GM12865 (cell line): ENCODE measurements at regions not wholly inside any gene's neighbourhood (a gene's known extent, or its start where the extent isn't known, plus 50 kb on each side); places are given as distances from the start of the nearest gene placed in this dataset.
"Not testable (repeated sequence)": the region's sequence is repeated elsewhere in the genome, so short reads cannot be mapped to it uniquely, and the experiment has no call there.

ENCODE experiments used
- DNase-seq: peaks from one replicate; pipeline ENCODE4 v3.0.0; 2010; ENCODE audit warnings: low read depth
- H3K4me3 ChIP-seq: 2 replicates; pipeline ENCODE4 v1.5.1; 2011; ENCODE audit warnings: mild to moderate bottlenecking, low read depth, low read length, control low read depth
- CTCF ChIP-seq: IDR thresholded peaks from 2 replicates; pipeline ENCODE4 v1.5.1; 2011; ENCODE audit warnings: low read length, control low read depth, low read depth, inconsistent platforms; ENCODE audit not compliant: insufficient read depth; ENCODE audit errors: missing control alignments

- not testable (repeated sequence) for H3K4me3 ChIP-seq, DNase-seq
Observed at GRCh38 chr7:76117306-76117991, 69.5 kb downstream of the MDH2 start.

- not testable (repeated sequence) for DNase-seq, H3K4me3 ChIP-seq
Observed at GRCh38 chr7:76118253-76119036, 70.5 kb downstream of the MDH2 start.

GRCh38 chr7:76121044-76121443 is 73.1 kb downstream of the MDH2 start:
- no peak overlapping the region for H3K4me3 ChIP-seq
- no peak for TF ChIP-seq CTCF
- DNase-seq: no peak

- no peak for TF ChIP-seq CTCF
- DNase-seq: no peak
- no peak overlapping the region for H3K4me3 ChIP-seq
Observed at GRCh38 chr7:76122516-76123239, 74.8 kb downstream of the MDH2 start.

- no peak for DNase-seq
- no peak overlapping the region for H3K4me3 ChIP-seq
- TF ChIP-seq CTCF: no peak
Observed at GRCh38 chr7:76123316-76123715, 75.4 kb downstream of the MDH2 start.

GRCh38 chr7:76125560-76125959 is 76.1 kb upstream of the SRRM3 start:
- no peak for DNase-seq
- no peak overlapping the region for H3K4me3 ChIP-seq
- no peak for TF ChIP-seq CTCF

- no peak overlapping the region for H3K4me3 ChIP-seq
- no peak for TF ChIP-seq CTCF
- DNase-seq: no peak
Observed at GRCh38 chr7:76126632-76127031, 75.1 kb upstream of the SRRM3 start.
